ENCODE measurements at regions not wholly inside any gene's neighbourhood (a gene's known extent, or its start where the extent isn't known, plus 50 kb on each side); places are given as distances from the start of the nearest gene placed in this dataset.

DNA sequence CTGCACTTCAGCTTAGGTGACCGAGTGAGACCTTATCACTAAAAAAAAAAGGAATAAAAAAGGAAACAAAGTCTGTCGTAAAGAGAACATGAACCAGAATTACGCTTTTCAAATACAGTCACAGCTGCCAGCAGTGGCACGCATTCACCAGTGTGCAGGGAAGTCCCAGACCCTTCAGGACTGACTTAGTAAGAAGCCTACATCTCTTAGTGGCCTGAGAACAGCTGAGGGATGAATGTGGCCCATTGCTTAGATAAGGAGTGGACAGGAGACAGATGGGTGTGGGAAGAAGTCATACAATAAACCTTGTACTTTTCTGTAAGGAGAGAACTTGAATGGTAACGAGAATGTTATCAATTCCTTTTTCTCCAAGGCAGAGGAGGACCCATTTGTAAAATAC, 178.5 kb downstream of the JCAD start:
- TF ChIP-seq, protein P1, sequence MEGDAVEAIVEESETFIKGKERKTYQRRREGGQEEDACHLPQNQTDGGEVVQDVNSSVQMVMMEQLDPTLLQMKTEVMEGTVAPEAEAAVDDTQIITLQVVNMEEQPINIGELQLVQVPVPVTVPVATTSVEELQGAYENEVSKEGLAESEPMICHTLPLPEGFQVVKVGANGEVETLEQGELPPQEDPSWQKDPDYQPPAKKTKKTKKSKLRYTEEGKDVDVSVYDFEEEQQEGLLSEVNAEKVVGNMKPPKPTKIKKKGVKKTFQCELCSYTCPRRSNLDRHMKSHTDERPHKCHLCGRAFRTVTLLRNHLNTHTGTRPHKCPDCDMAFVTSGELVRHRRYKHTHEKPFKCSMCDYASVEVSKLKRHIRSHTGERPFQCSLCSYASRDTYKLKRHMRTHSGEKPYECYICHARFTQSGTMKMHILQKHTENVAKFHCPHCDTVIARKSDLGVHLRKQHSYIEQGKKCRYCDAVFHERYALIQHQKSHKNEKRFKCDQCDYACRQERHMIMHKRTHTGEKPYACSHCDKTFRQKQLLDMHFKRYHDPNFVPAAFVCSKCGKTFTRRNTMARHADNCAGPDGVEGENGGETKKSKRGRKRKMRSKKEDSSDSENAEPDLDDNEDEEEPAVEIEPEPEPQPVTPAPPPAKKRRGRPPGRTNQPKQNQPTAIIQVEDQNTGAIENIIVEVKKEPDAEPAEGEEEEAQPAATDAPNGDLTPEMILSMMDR (IDR thresholded peaks at IDR 0.05; ENCODE audit: low read depth, low read length, missing input control), result no peak
- no peak for TF ChIP-seq HNF4A (conservative IDR thresholded peaks at IDR 0.05)
- TF ChIP-seq YY1 (IDR thresholded peaks at IDR 0.05), result no peak
